IMR-90 (cell line): ENCODE measurements at regions not wholly inside any gene's neighbourhood (a gene's known extent, or its start where the extent isn't known, plus 50 kb on each side); places are given as distances from the start of the nearest gene placed in this dataset.

Experiments used
- ATAC-seq: fragments of 200-7000 bp; cut with Tn5 transposase; 2 replicates; pipeline ENCODE4 v1.9.1; 2020; ENCODE audit warnings: low read depth, mild to moderate bottlenecking, moderate library complexity
- BruUV-seq: library from RNA; stranded (reverse); fragments of 400-500 nt; replicated peaks from 2 replicates; lab custom pipeline; 2021; lab: Mats Ljungman, UMichigan
- CTCF ChIA-PET: fragments of 300-600 bp; formaldehyde crosslinking; extraction: SDS; loops from one replicate; lab custom pipeline; 2021; ENCODE audit warnings: antibody characterized with exemption; lab: Yijun Ruan, JAX
- POLR2A ChIA-PET: fragments of 300-600 bp; sonication (Branson Sonifier 250); formaldehyde crosslinking; loops from one replicate; lab custom pipeline; 2022; ENCODE audit warnings: antibody characterized with exemption; ENCODE audit not compliant: unreplicated experiment; lab: Charles Lee
- DNase-seq: peaks from one replicate; pipeline ENCODE4 v3.0.0; 2013
- H2AFZ ChIP-seq: replicated peaks from 2 replicates; pipeline ENCODE3; 2013; ENCODE audit warnings: low read length, mild to moderate bottlenecking; ENCODE audit not compliant: poor library complexity
- H2AK5ac ChIP-seq: 2 replicates; pipeline ENCODE4 v1.6.1; 2013; ENCODE audit warnings: low read depth, low read length, inconsistent platforms
- H2AK9ac ChIP-seq: replicated peaks from 2 replicates; pipeline ENCODE3; 2013; ENCODE audit warnings: mild to moderate bottlenecking, low read depth, low read length, moderate library complexity; ENCODE audit not compliant: poor library complexity
- H2BK120ac ChIP-seq: 2 replicates; pipeline ENCODE4 v1.6.1; 2013; ENCODE audit warnings: low read depth, low read length, inconsistent platforms
- H2BK15ac ChIP-seq: 3 replicates; pipeline ENCODE4 v1.6.1; 2013; ENCODE audit warnings: low read depth, low read length, inconsistent platforms
- H2BK20ac ChIP-seq: 2 replicates; pipeline ENCODE4 v1.6.1; 2013; ENCODE audit warnings: low read depth, mild to moderate bottlenecking, inconsistent platforms, low read length, moderate library complexity
- H2BK5ac ChIP-seq: 2 replicates; pipeline ENCODE4 v1.6.1; 2013; ENCODE audit warnings: mild to moderate bottlenecking, low read depth, low read length, inconsistent platforms; ENCODE audit not compliant: poor library complexity, severe bottlenecking
- H3K14ac ChIP-seq: replicated peaks from 2 replicates; pipeline ENCODE4 v1.6.1; 2013; ENCODE audit warnings: low read depth, low read length, inconsistent platforms
- H3K18ac ChIP-seq: 2 replicates; pipeline ENCODE4 v1.6.1; 2013; ENCODE audit warnings: low read depth, low read length, control low read depth
- H3K23ac ChIP-seq: 2 replicates; pipeline ENCODE4 v1.6.1; 2013; ENCODE audit warnings: low read depth, low read length, inconsistent platforms
- H3K27ac ChIP-seq: 2 replicates; pipeline ENCODE4 v1.5.1; 2013; ENCODE audit warnings: mild to moderate bottlenecking, control low read depth, low read length; ENCODE audit not compliant: insufficient read depth
- H3K27me3 ChIP-seq: 2 replicates; pipeline ENCODE4 v1.6.1; 2013; ENCODE audit warnings: low read length; ENCODE audit not compliant: control insufficient read depth, insufficient read depth
- H3K36me3 ChIP-seq: 2 replicates; pipeline ENCODE4 v1.6.1; 2013; ENCODE audit warnings: low read length, mixed read lengths; ENCODE audit not compliant: control insufficient read depth, insufficient read depth
- H3K4ac ChIP-seq: 2 replicates; pipeline ENCODE4 v1.6.1; 2013; ENCODE audit warnings: low read depth, low read length, inconsistent platforms
- H3K4me1 ChIP-seq: 2 replicates; pipeline ENCODE4 v1.6.1; 2013; ENCODE audit warnings: low read length, mixed read lengths; ENCODE audit not compliant: control insufficient read depth, insufficient read depth
- H3K4me2 ChIP-seq: 2 replicates; pipeline ENCODE4 v1.6.1; 2013; ENCODE audit warnings: low read depth, mild to moderate bottlenecking, control low read depth, low read length, moderate library complexity
- H3K4me3 ChIP-seq: 2 replicates; pipeline ENCODE4 v1.5.1; 2013; ENCODE audit warnings: low read depth, mild to moderate bottlenecking, control low read depth, low read length, moderate library complexity; ENCODE audit not compliant: insufficient read depth
- H3K56ac ChIP-seq: 2 replicates; pipeline ENCODE4 v1.6.1; 2013; ENCODE audit warnings: low read length, inconsistent platforms; ENCODE audit not compliant: insufficient read depth; ENCODE audit errors: extremely low read depth
- H3K79me1 ChIP-seq, 2 experiments: 2 replicates each; pipeline ENCODE4 v1.6.1; 2013; ENCODE audit warnings: low read length in 2 of 2, inconsistent platforms in 1 of 2, low read depth in 1 of 2
- H3K9ac ChIP-seq: 2 replicates; pipeline ENCODE4 v1.6.1; 2013; ENCODE audit warnings: low read depth, low read length, control low read depth
- H3K9me1 ChIP-seq: 2 replicates; pipeline ENCODE4 v1.6.1; 2013; ENCODE audit warnings: low read length, inconsistent platforms; ENCODE audit not compliant: insufficient read depth
- H3K9me3 ChIP-seq: 2 replicates; pipeline ENCODE4 v1.6.1; 2013; ENCODE audit warnings: low read length; ENCODE audit not compliant: control insufficient read depth, insufficient read depth
- H4K20me1 ChIP-seq: 2 replicates; pipeline ENCODE4 v1.6.1; 2013; ENCODE audit warnings: low read length, inconsistent platforms; ENCODE audit not compliant: insufficient read depth
- H4K5ac ChIP-seq: 2 replicates; pipeline ENCODE4 v1.6.1; 2013; ENCODE audit warnings: mild to moderate bottlenecking, low read depth, low read length, control low read depth
- H4K8ac ChIP-seq, 2 experiments: 2 replicates each; pipeline ENCODE4 v1.6.1; 2013; ENCODE audit warnings: low read depth in 2 of 2, low read length in 2 of 2, control low read depth in 1 of 2, inconsistent platforms in 1 of 2
- H4K91ac ChIP-seq: 2 replicates; pipeline ENCODE4 v1.6.1; 2013; ENCODE audit warnings: low read depth, low read length, inconsistent platforms; ENCODE audit not compliant: insufficient read depth
- CHD1 ChIP-seq: IDR thresholded peaks from 2 replicates; pipeline ENCODE4 v1.6.1; 2012; ENCODE audit warnings: low read depth, low read length, improper control_type of control experiment
- FOS ChIP-seq: fragments of 150-350 bp; IDR thresholded peaks from 2 replicates; pipeline ENCODE4 v1.6.1; 2016; ENCODE audit warnings: low read depth, low read length
- MAFK ChIP-seq: IDR thresholded peaks from 2 replicates; pipeline ENCODE4 v1.6.1; 2012; ENCODE audit warnings: low read depth, low read length, improper control_type of control experiment
- MAZ ChIP-seq: IDR thresholded peaks from 2 replicates; pipeline ENCODE4 v1.6.1; 2012; ENCODE audit warnings: low read depth, mild to moderate bottlenecking, low read length, improper control_type of control experiment, moderate library complexity, borderline replicate concordance
- MXI1 ChIP-seq: IDR thresholded peaks from 2 replicates; pipeline ENCODE4 v1.6.1; 2012; ENCODE audit warnings: low read depth, mild to moderate bottlenecking, low read length, moderate library complexity, borderline replicate concordance
- NFE2L2 ChIP-seq: fragments of 150-350 bp; IDR thresholded peaks from 2 replicates; pipeline ENCODE4 v1.6.1; 2016; ENCODE audit warnings: low read depth, mild to moderate bottlenecking, low read length
- POLR2A ChIP-seq: IDR thresholded peaks from 2 replicates; pipeline ENCODE4 v1.6.1; 2012; ENCODE audit warnings: mild to moderate bottlenecking, low read depth, low read length
- RAD21 ChIP-seq: IDR thresholded peaks from 2 replicates; pipeline ENCODE4 v1.6.1; 2012; ENCODE audit warnings: low read length, improper control_type of control experiment
- RCOR1 ChIP-seq: IDR thresholded peaks from 2 replicates; pipeline ENCODE4 v1.6.1; 2012; ENCODE audit warnings: mild to moderate bottlenecking, low read length, improper control_type of control experiment; ENCODE audit not compliant: insufficient replicate concordance
- WGBS, 2 experiments: methylation state at CpG; one replicate each; pipeline versions ENCODE4 v1.1.5 to v1.1.7; 2013; ENCODE audit warnings: missing lambda C conversion rate in 2 of 2; ENCODE audit not compliant: insufficient read length in 1 of 2; ENCODE audit errors: extremely low coverage in 2 of 2; 5-methylcytosine and 5-hydroxymethylcytosine counted together
- dilution Hi-C: fragments of 300-500 bp; cut with HindIII; formaldehyde crosslinking; loops from one replicate; pipeline ENCODE4 v1.14.3; 2018; ENCODE audit warnings: low sequenced_read_pairs; ENCODE audit not compliant: unreplicated experiment
- in situ Hi-C: fragments of 300-500 bp; cut with MboI; formaldehyde crosslinking; loops from 3 replicates; pipeline ENCODE4 v1.14.3; 2019; ENCODE audit warnings: low sequenced_read_pairs, inconsistent platforms, mixed read lengths
- intact Hi-C: fragments of 100-400 bp; cut with micrococcal nuclease; formaldehyde crosslinking; loops from 2 replicates; pipeline ENCODE4 v1.10.0; 2022
- TF ChIP-seq, protein P1 (sequence below): fragments of 150-350 bp; IDR thresholded peaks from 2 replicates; pipeline ENCODE4 v1.6.1; 2016; ENCODE audit warnings: low read depth, mild to moderate bottlenecking, low read length, moderate library complexity, borderline replicate concordance

DNA sequence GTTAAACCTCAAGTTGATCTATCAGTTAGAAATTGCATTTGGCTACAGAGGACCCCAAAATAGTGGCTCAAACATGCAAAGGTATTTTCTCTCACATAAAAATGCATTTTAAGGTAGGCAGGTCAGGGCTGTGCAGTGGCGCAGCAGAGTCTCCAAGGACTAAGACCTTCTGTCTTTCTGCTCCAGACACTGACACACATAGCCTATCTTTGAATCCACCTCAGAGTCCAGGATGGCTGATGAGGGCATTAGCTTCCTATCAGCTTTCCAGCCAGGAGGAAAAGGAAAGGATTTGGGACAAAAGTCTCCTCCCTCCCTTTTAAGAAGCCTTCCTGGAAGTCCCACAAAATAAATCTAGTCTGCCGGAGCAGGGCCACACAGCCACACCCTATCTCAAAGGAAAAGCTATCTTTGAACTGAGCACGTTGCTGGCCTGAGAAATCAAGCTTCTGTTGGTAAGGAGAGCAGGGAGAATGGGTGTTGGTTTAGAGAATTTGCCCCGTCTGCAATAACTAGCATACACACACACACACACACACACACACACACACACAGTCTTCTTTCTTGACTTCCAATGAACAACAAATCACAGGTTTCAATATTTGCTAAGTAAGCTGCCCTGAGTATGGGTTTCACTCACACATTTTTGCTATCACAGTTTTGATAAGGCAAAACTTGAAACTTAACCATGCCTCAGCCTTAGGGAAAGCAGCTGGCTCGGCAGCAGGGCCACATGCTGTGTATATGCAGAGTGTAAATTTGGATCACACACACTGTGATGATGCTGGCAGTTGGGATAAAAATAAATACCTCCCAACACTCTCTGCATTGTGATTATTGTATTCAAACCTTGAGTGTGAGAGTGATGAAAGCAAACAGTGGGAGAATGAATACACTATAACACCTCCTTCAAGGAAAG is 116.6 kb upstream of the MAP3K1 start:
- WGBS, 2 experiments: no CpG with 5 or more reads among the region's 5 CpGs
- no peak for DNase-seq

More for the DNA sequence above, 116.6 kb upstream of the MAP3K1 start:
- Histone ChIP-seq H2BK15ac (no peak overlapping the region), H4K8ac (no peak overlapping the region), H4K5ac (no peak overlapping the region), H2AK5ac (no peak overlapping the region), H2BK5ac (no peak overlapping the region), H3K4ac (no peak overlapping the region; the same call in 1 of the 2 replicates), H3K56ac (no peak overlapping the region), H3K9me3 (no peaks in the 10 kb centered on the region), H3K4me1 (no peaks in the 10 kb centered on the region), H3K27me3 (peaks cover 13% of the 10 kb centered on the region), H3K18ac (no peak overlapping the region), H4K91ac (no peak overlapping the region), H2AFZ (no peak overlapping the region), H3K14ac (no peak overlapping the region), H3K4me2 (no peak overlapping the region), H3K79me1 (no peaks in the 10 kb centered on the region), H3K9me1 (no peaks in the 10 kb centered on the region), H3K23ac (no peak overlapping the region), H2BK120ac (no peak overlapping the region), H3K4me3 (no peak overlapping the region), H4K20me1 (no peaks in the 10 kb centered on the region), H3K9ac (no peak overlapping the region), H3K27ac (no peak overlapping the region), H3K36me3 (no peaks in the 10 kb centered on the region), H2AK9ac (no peak overlapping the region), H2BK20ac (no peak overlapping the region)
- in situ Hi-C loops: no loop called here
- peak; percentile 17; the same call in 1 of the 2 replicates for ATAC-seq
- intact Hi-C loops: no loop called here
- TF ChIP-seq MXI1 (no peak), CHD1 (no peak), FOS (no peak), NFE2L2 (no peak), POLR2A (no peak), MAFK (no peak), RAD21 (no peak), RCOR1 (no peak), MAZ (no peak)
- TF ChIP-seq, protein P1, sequence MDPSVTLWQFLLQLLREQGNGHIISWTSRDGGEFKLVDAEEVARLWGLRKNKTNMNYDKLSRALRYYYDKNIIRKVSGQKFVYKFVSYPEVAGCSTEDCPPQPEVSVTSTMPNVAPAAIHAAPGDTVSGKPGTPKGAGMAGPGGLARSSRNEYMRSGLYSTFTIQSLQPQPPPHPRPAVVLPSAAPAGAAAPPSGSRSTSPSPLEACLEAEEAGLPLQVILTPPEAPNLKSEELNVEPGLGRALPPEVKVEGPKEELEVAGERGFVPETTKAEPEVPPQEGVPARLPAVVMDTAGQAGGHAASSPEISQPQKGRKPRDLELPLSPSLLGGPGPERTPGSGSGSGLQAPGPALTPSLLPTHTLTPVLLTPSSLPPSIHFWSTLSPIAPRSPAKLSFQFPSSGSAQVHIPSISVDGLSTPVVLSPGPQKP: no peak
- dilution Hi-C loops: no loop called here
- ChIA-PET CTCF (interaction anchor here (0.6 kb wide), 1 partner anchor 9 kb away, joined by 3 read pairs; no protein-coding TSS in a partner anchor), POLR2A (no interaction called here)
- no TSS peak for BruUV-seq
